LNCAP (cell line): ENCODE measurements at regions not wholly inside any gene's neighbourhood (a gene's known extent, or its start where the extent isn't known, plus 50 kb on each side); places are given as distances from the start of the nearest gene placed in this dataset.

Experiments
- CTCF ChIP-seq: fragments of 450-650 bp; IDR thresholded peaks from 2 replicates; pipeline ENCODE4 v1.5.1; 2017; ENCODE audit warnings: mild to moderate bottlenecking

- TF ChIP-seq CTCF, result no peak
Observed at GRCh38 chr4:156330436-156331031, 376.9 kb upstream of the CTSO start.

GRCh38 chr4:156329779-156330178 lies 376.1 kb upstream of the CTSO start:
- no peak for TF ChIP-seq CTCF

- no peak for TF ChIP-seq CTCF
Observed at GRCh38 chr4:156328882-156329281, 375.2 kb upstream of the CTSO start.

GRCh38 chr4:156326246-156326645 lies 372.6 kb upstream of the CTSO start:
- TF ChIP-seq CTCF, result no peak

- no peak for TF ChIP-seq CTCF
Observed at GRCh38 chr4:156322592-156322991, 368.9 kb upstream of the CTSO start.

GRCh38 chr4:156321203-156321602 lies 367.5 kb upstream of the CTSO start:
- no peak for TF ChIP-seq CTCF

GRCh38 chr4:156313497-156313896 lies 359.8 kb upstream of the CTSO start:
- no peak for TF ChIP-seq CTCF

- no peak for TF ChIP-seq CTCF
Observed at GRCh38 chr4:156312261-156312847, 358.7 kb upstream of the CTSO start.
